H1 (cell line): ENCODE measurements at regions not wholly inside any gene's neighbourhood (a gene's known extent, or its start where the extent isn't known, plus 50 kb on each side); places are given as distances from the start of the nearest gene placed in this dataset.

Experiments used
- CTCF ChIA-PET: fragments of 300-600 bp; sonication (Branson Sonifier 250); formaldehyde crosslinking; loops from one replicate; lab custom pipeline; 2021; ENCODE audit not compliant: partially characterized antibody; lab: Charles Lee
- POLR2A ChIA-PET: fragments of 300-600 bp; sonication (Branson Sonifier 250); formaldehyde crosslinking; loops from one replicate; lab custom pipeline; 2021; ENCODE audit warnings: inconsistent platforms; ENCODE audit not compliant: partially characterized antibody; lab: Charles Lee
- DNase-seq, 2 experiments: peaks; one replicate each; pipeline versions ENCODE4 v3.0.0 to v3.0.0-alpha.2; 2010 to 2022; ENCODE audit warnings: low spot score in 2 of 2, low read depth in 1 of 2, mixed read lengths in 1 of 2
- FAIRE-seq: peaks from 2 replicates; lab custom pipeline; 2011; peaks lifted over from hg19 to GRCh38; lab: Jason Lieb, UNC
- H2AFZ ChIP-seq: 2 replicates; pipeline ENCODE4 v1.8.1; 2012; ENCODE audit warnings: low read length, inconsistent platforms
- H2AK5ac ChIP-seq: 2 replicates; pipeline ENCODE4 v1.6.1; 2013; ENCODE audit warnings: low read depth, low read length
- H2BK120ac ChIP-seq: replicated peaks from 2 replicates; pipeline ENCODE3; 2013; ENCODE audit warnings: low read depth, low read length, inconsistent platforms
- H2BK12ac ChIP-seq: 2 replicates; pipeline ENCODE4 v1.6.1; 2013; ENCODE audit warnings: low read depth, low read length
- H2BK15ac ChIP-seq: 2 replicates; pipeline ENCODE4 v1.6.1; 2013; ENCODE audit warnings: low read length
- H2BK20ac ChIP-seq: 2 replicates; pipeline ENCODE4 v1.6.1; 2013; ENCODE audit warnings: low read length
- H2BK5ac ChIP-seq: 2 replicates; pipeline ENCODE4 v1.6.1; 2013; ENCODE audit warnings: low read depth, low read length
- H3K14ac ChIP-seq: 2 replicates; pipeline ENCODE4 v1.6.1; 2013; ENCODE audit warnings: inconsistent platforms; ENCODE audit not compliant: insufficient read length
- H3K18ac ChIP-seq: 2 replicates; pipeline ENCODE4 v1.6.1; 2013; ENCODE audit warnings: low read length; ENCODE audit errors: extremely low read depth
- H3K23ac ChIP-seq: 2 replicates; pipeline ENCODE4 v1.6.1; 2013; ENCODE audit warnings: inconsistent platforms; ENCODE audit not compliant: insufficient read length
- H3K23me2 ChIP-seq: 2 replicates; pipeline ENCODE4 v1.6.1; 2013; ENCODE audit warnings: low read depth, low read length
- H3K27ac ChIP-seq: 2 replicates; pipeline ENCODE4 v1.6.1; 2011; ENCODE audit warnings: low read depth, low read length, inconsistent platforms
- H3K27me3 ChIP-seq, 4 experiments: replicated peaks in 1 of 4; 1 replicate in 1 of 4; 2 replicates in 3 of 4; pipeline versions ENCODE4 v1.6.1 to v1.8.1; 2011 to 2013; ENCODE audit warnings: low read length in 3 of 4, mild to moderate bottlenecking in 3 of 4, inconsistent platforms in 2 of 4, mixed read lengths in 2 of 4, moderate library complexity in 1 of 4; ENCODE audit not compliant: control insufficient read depth in 3 of 4, insufficient read depth in 3 of 4; ENCODE audit errors: extremely low read depth in 1 of 4
- H3K36me3 ChIP-seq, 4 experiments: 2 replicates each; pipeline versions ENCODE4 v1.6.1 to v1.8.1; 2011 to 2013; ENCODE audit warnings: mild to moderate bottlenecking in 4 of 4, low read length in 3 of 4, moderate library complexity in 2 of 4, control low read depth in 1 of 4, inconsistent platforms in 1 of 4; ENCODE audit not compliant: insufficient read depth in 4 of 4, control insufficient read depth in 2 of 4
- H3K4ac ChIP-seq: replicated peaks from 2 replicates; pipeline ENCODE3; 2013; ENCODE audit warnings: low read length, low read depth, mixed read lengths, inconsistent platforms; ENCODE audit not compliant: insufficient read length
- H3K4me1 ChIP-seq, 4 experiments: replicated peaks in 1 of 4; 1 replicate in 1 of 4; 2 replicates in 3 of 4; pipeline versions ENCODE4 v1.6.1 to v1.8.1; 2011 to 2013; ENCODE audit warnings: low read length in 3 of 4, inconsistent platforms in 2 of 4, mixed read lengths in 1 of 4; ENCODE audit not compliant: insufficient read depth in 4 of 4, control insufficient read depth in 3 of 4
- H3K4me2 ChIP-seq, 2 experiments: 2 replicates each; pipeline versions ENCODE4 v1.6.1 to v1.8.1; 2011 to 2013; ENCODE audit warnings: low read depth in 2 of 2, low read length in 2 of 2, control low read depth in 1 of 2, inconsistent platforms in 1 of 2, mild to moderate bottlenecking in 1 of 2; ENCODE audit not compliant: insufficient read depth in 1 of 2
- H3K4me3 ChIP-seq, 4 experiments: fragments of 200-600, 300-600 bp in 1 of 4; sonication (generic), shearing (Covaris generic), sonication (Bioruptor Twin) in 1 of 4; 2 replicates each; pipeline versions ENCODE4 v1.5.1 to v1.8.1; 2011 to 2016; ENCODE audit warnings: low read length in 4 of 4, low read depth in 3 of 4, control low read depth in 2 of 4, inconsistent platforms in 2 of 4, mild to moderate bottlenecking in 2 of 4, mixed read lengths in 1 of 4, moderate library complexity in 1 of 4; ENCODE audit not compliant: insufficient read depth in 2 of 4; ENCODE audit errors: extremely low read depth in 1 of 4
- H3K56ac ChIP-seq: replicated peaks from 2 replicates; pipeline ENCODE3; 2013; ENCODE audit warnings: low read depth, mild to moderate bottlenecking, mixed read lengths, low read length, inconsistent platforms; ENCODE audit not compliant: insufficient read length
- H3K79me1 ChIP-seq: 2 replicates; pipeline ENCODE4 v1.6.1; 2013; ENCODE audit warnings: low read depth, low read length, control low read depth
- H3K79me2 ChIP-seq, 2 experiments: 2 replicates each; pipeline versions ENCODE4 v1.6.1 to v1.8.1; 2012 to 2013; ENCODE audit warnings: low read length in 2 of 2, mild to moderate bottlenecking in 2 of 2, inconsistent platforms in 1 of 2; ENCODE audit not compliant: insufficient read depth in 2 of 2, control insufficient read depth in 1 of 2
- H3K9ac ChIP-seq, 4 experiments: replicated peaks in 1 of 4; 1 replicate in 1 of 4; 2 replicates in 3 of 4; pipeline versions ENCODE4 v1.6.1 to v1.8.1; 2011 to 2013; ENCODE audit warnings: low read depth in 3 of 4, low read length in 3 of 4, control low read depth in 2 of 4, mild to moderate bottlenecking in 2 of 4, moderate library complexity in 2 of 4, inconsistent platforms in 1 of 4; ENCODE audit errors: extremely low read depth in 1 of 4
- H3K9me3 ChIP-seq, 2 experiments: 2 replicates each; pipeline versions ENCODE4 v1.6.1 to v1.8.1; 2012 to 2013; ENCODE audit warnings: mild to moderate bottlenecking in 2 of 2, moderate library complexity in 2 of 2, control low read depth in 1 of 2, inconsistent platforms in 1 of 2, low read depth in 1 of 2, low read length in 1 of 2, mixed read lengths in 1 of 2; ENCODE audit not compliant: insufficient read depth in 2 of 2
- H4K20me1 ChIP-seq, 2 experiments: replicated peaks in 1 of 2; 2 replicates each; pipeline versions ENCODE3 to v1.8.1; 2011 to 2013; ENCODE audit warnings: inconsistent platforms in 2 of 2, low read length in 2 of 2, mild to moderate bottlenecking in 1 of 2; ENCODE audit not compliant: insufficient read depth in 2 of 2, control insufficient read depth in 1 of 2
- H4K5ac ChIP-seq: 2 replicates; pipeline ENCODE4 v1.6.1; 2013; ENCODE audit warnings: low read length, low read depth, mixed read lengths, inconsistent platforms; ENCODE audit not compliant: insufficient read length
- H4K8ac ChIP-seq: 2 replicates; pipeline ENCODE4 v1.8.0; 2013; ENCODE audit warnings: mild to moderate bottlenecking, moderate library complexity, low read length, inconsistent platforms; ENCODE audit not compliant: insufficient read depth; ENCODE audit errors: extremely low read depth
- H4K91ac ChIP-seq: replicated peaks from 2 replicates; pipeline ENCODE3; 2013; ENCODE audit warnings: low read length, mixed read lengths, inconsistent platforms; ENCODE audit not compliant: insufficient read length
- CHD1 ChIP-seq: IDR thresholded peaks from 2 replicates; pipeline ENCODE4 v1.6.1; 2012; ENCODE audit warnings: low read depth, low read length, improper control_type of control experiment
- JUND ChIP-seq: IDR thresholded peaks from 2 replicates; pipeline ENCODE4 v1.6.1; 2011; ENCODE audit warnings: mild to moderate bottlenecking, improper control_type of control experiment, low read length
- KDM5A ChIP-seq: fragments of 200-600 bp; IDR thresholded peaks from 2 replicates; pipeline ENCODE4 v1.7.1; 2012; ENCODE audit warnings: mild to moderate bottlenecking, low read length, inconsistent platforms, mixed read lengths
- MAFK ChIP-seq: IDR thresholded peaks from 2 replicates; pipeline ENCODE4 v1.6.1; 2012; ENCODE audit warnings: low read depth, mild to moderate bottlenecking, improper control_type of control experiment, low read length
- MAX ChIP-seq: IDR thresholded peaks from 2 replicates; pipeline ENCODE4 v1.6.1; 2012; ENCODE audit warnings: inconsistent platforms
- NRF1 ChIP-seq: IDR thresholded peaks from 2 replicates; pipeline ENCODE4 v1.6.1; 2011; ENCODE audit warnings: mild to moderate bottlenecking, low read depth, low read length, improper control_type of control experiment
- SAP30 ChIP-seq: fragments of 300-600 bp; sonication (generic); IDR thresholded peaks from 2 replicates; pipeline ENCODE4 v1.7.1; 2012; ENCODE audit warnings: low read length, moderate library complexity, mild to moderate bottlenecking, inconsistent platforms; ENCODE audit not compliant: insufficient read depth, insufficient replicate concordance
- SIRT6 ChIP-seq: IDR thresholded peaks from one replicate; pipeline ENCODE4 v1.7.1; 2012; ENCODE audit warnings: low read length, inconsistent platforms
- SP1 ChIP-seq: IDR thresholded peaks from 2 replicates; pipeline ENCODE4 v1.6.1; 2011; ENCODE audit warnings: low read depth, low read length
- TCF12 ChIP-seq: IDR thresholded peaks from 2 replicates; pipeline ENCODE4 v1.6.1; 2011; ENCODE audit warnings: low read depth, mild to moderate bottlenecking, low read length
- WGBS, 2 experiments: shearing (Covaris generic) in 1 of 2; methylation state at CpG; one replicate each; pipeline versions ENCODE4 v1.1.6 to v1.1.7; 2013 to 2015; ENCODE audit warnings: low lambda C conversion rate in 2 of 2, mixed read lengths in 2 of 2, inconsistent platforms in 1 of 2, low coverage in 1 of 2, missing lambda C conversion rate in 1 of 2; ENCODE audit not compliant: insufficient replicate concordance in 2 of 2, insufficient coverage in 1 of 2, insufficient read length in 1 of 2; ENCODE audit errors: extremely low coverage in 1 of 2, missing lambda C conversion rate in 1 of 2; 5-methylcytosine and 5-hydroxymethylcytosine counted together

DNA sequence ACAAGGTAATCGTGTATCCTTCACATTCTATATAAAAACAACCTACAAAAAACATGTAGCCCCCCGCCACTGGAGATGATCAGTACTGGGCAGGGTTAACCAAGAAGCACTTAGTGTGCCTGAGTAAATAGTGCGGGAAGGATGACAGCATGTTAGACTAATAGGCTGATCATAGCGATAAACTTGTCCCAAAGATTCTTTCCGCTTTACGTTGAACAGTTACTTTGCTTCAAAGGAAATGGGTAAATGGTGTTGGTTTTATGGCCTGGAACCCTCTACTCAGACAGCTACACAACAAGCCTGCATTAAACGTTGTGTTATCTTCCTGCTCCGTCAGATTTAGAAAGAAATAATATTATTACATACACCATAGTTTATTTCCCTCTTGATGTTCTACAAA lies 67.7 kb downstream of the CTAGE1 start:
- no peak overlapping the region for H2BK120ac ChIP-seq
- H3K27ac ChIP-seq: no peak overlapping the region
- no peak overlapping the region for H4K5ac ChIP-seq
- ChIA-PET CTCF (interaction anchor here (1.8 kb wide), 1 partner anchor 14 kb away, joined by 7 read pairs; no protein-coding TSS in a partner anchor), POLR2A (no interaction called here)
- H3K79me1 ChIP-seq: no peaks in the 10 kb centered on the region
- H3K23me2 ChIP-seq: peaks cover 11% of the 10 kb centered on the region
- H3K4me2 ChIP-seq: no peak overlapping the region; a peak in 1 of 4 replicates
- H4K91ac ChIP-seq: no peak overlapping the region
- H2BK15ac ChIP-seq: no peak overlapping the region
- no peak overlapping the region for H3K9ac ChIP-seq
- no peaks in the 10 kb centered on the region for H3K36me3 ChIP-seq
- peaks cover 3 to 11% of the 10 kb centered on the region in 2 experiments for H4K20me1 ChIP-seq
- peaks cover 0 to 23% (median 5%) of the 10 kb centered on the region in 4 experiments; a peak in 4 of 7 replicates for H3K4me1 ChIP-seq
- H2BK5ac ChIP-seq: no peak overlapping the region
- H4K8ac ChIP-seq: no peak overlapping the region
- FAIRE-seq: no peak
- no peak for DNase-seq
- no peak overlapping the region for H3K23ac ChIP-seq
- no peak overlapping the region for H2BK20ac ChIP-seq
- no peak overlapping the region for H3K4me3 ChIP-seq
- no peak overlapping the region for H3K56ac ChIP-seq
- H3K14ac ChIP-seq: no peak overlapping the region
- no peak overlapping the region for H2AK5ac ChIP-seq
- H3K18ac ChIP-seq: no peak overlapping the region
- no peak overlapping the region for H3K4ac ChIP-seq
- 75% methylated on average over 8 of the region's 8 CpGs; no CpG with 5 or more reads in 1 of the 2 experiments for WGBS, 2 experiments
- no peaks in the 10 kb centered on the region for H3K79me2 ChIP-seq
- no peak overlapping the region for H2BK12ac ChIP-seq
- H2AFZ ChIP-seq: no peak overlapping the region
- H3K9me3 ChIP-seq: no peaks in the 10 kb centered on the region
- H3K27me3 ChIP-seq: peaks cover 24 to 68% (median 59%) of the 10 kb centered on the region in 4 experiments
- TF ChIP-seq TCF12: no peak
- TF ChIP-seq KDM5A: no peak
- TF ChIP-seq NRF1: no peak
- TF ChIP-seq JUND: no peak
- TF ChIP-seq MAX: no peak
- no peak for TF ChIP-seq SAP30
- TF ChIP-seq SP1: no peak
- no peak for TF ChIP-seq CHD1
- TF ChIP-seq SIRT6: no peak
- TF ChIP-seq MAFK: no peak
